GM12874 (cell line): ENCODE measurements at regions not wholly inside any gene's neighbourhood (a gene's known extent, or its start where the extent isn't known, plus 50 kb on each side); places are given as distances from the start of the nearest gene placed in this dataset.

Experiments
- CTCF ChIP-seq: IDR thresholded peaks from 2 replicates; pipeline ENCODE4 v1.5.1; 2011; ENCODE audit warnings: low read depth, mild to moderate bottlenecking, control low read depth, low read length, moderate library complexity; ENCODE audit not compliant: insufficient read depth

GRCh38 chr21:38205940-38206339 lies 50.9 kb upstream of the KCNJ15 start:
- no peak for TF ChIP-seq CTCF

GRCh38 chr21:38206646-38207045 lies 50.1 kb upstream of the KCNJ15 start:
- TF ChIP-seq CTCF = no peak
